HepG2 (cell line): ENCODE measurements at regions not wholly inside any gene's neighbourhood (a gene's known extent, or its start where the extent isn't known, plus 50 kb on each side); places are given as distances from the start of the nearest gene placed in this dataset.

Experiments used
- ATAC-seq: fragments of 200-7000 bp; cut with Tn5 transposase; 3 replicates; pipeline ENCODE4 v1.9.1; 2020; ENCODE audit warnings: mild to moderate bottlenecking, moderate library complexity
- BruUV-seq: library from RNA; stranded (reverse); fragments of 400-500 nt; replicated peaks from 2 replicates; lab custom pipeline; 2021; lab: Mats Ljungman, UMichigan
- CTCF ChIA-PET: fragments of 300-600 bp; formaldehyde crosslinking; extraction: SDS; loops from one replicate; lab custom pipeline; 2021; ENCODE audit warnings: low total read pairs, inconsistent platforms, low intra/inter-chr PET ratio; lab: Yijun Ruan, JAX
- POLR2A ChIA-PET: fragments of 350-600 bp; sonication (Branson Sonifier 250); formaldehyde crosslinking; loops from one replicate; lab custom pipeline; 2020; ENCODE audit warnings: antibody characterized with exemption, inconsistent platforms; lab: Yijun Ruan, JAX
- DNase-seq: peaks from one replicate; pipeline ENCODE4 v3.0.0-alpha.2; 2015; ENCODE audit warnings: low spot score
- FAIRE-seq: peaks from 3 replicates; lab custom pipeline; 2011; peaks lifted over from hg19 to GRCh38; lab: Jason Lieb, UNC
- H2AFZ ChIP-seq: one replicate; pipeline ENCODE4 v1.6.1; 2011; ENCODE audit warnings: low read length, inconsistent platforms
- H3K27ac ChIP-seq: fragments of 300-600 bp; 3 replicates; pipeline ENCODE4 v1.8.0; 2011; ENCODE audit warnings: mixed run types, mild to moderate bottlenecking, mixed read lengths, low read length, inconsistent platforms; ENCODE audit not compliant: insufficient read depth; ENCODE audit errors: extremely low read length
- H3K27me3 ChIP-seq, 2 experiments: fragments of 200-600 bp in 1 of 2; 2 replicates in 1 of 2; 3 replicates in 1 of 2; pipeline versions ENCODE4 v1.6.0 to v1.8.0; 2011; ENCODE audit warnings: low read length in 2 of 2, mild to moderate bottlenecking in 2 of 2, moderate library complexity in 2 of 2, inconsistent platforms in 1 of 2; ENCODE audit not compliant: insufficient read depth in 2 of 2, control insufficient read depth in 1 of 2
- H3K36me3 ChIP-seq, 2 experiments: fragments of 200-600 bp in 1 of 2; replicated peaks in 1 of 2; 2 replicates in 1 of 2; 3 replicates in 1 of 2; pipeline versions ENCODE4 v1.5.1 to v1.8.0; 2011; ENCODE audit warnings: low read length in 2 of 2, inconsistent platforms in 1 of 2; ENCODE audit not compliant: insufficient read depth in 2 of 2, control insufficient read depth in 1 of 2
- H3K4me1 ChIP-seq: 2 replicates; pipeline ENCODE4 v1.5.1; 2012; ENCODE audit warnings: low read length, inconsistent platforms; ENCODE audit not compliant: insufficient read depth
- H3K4me2 ChIP-seq: 2 replicates; pipeline ENCODE4 v1.6.0; 2011; ENCODE audit warnings: low read depth, low read length, inconsistent platforms
- H3K4me3 ChIP-seq, 3 experiments: fragments of 200-600 bp in 1 of 3; sonication (generic), shearing (Covaris generic) in 1 of 3; replicated peaks in 1 of 3; 2 replicates each; pipeline ENCODE4 v1.5.1; 2011 to 2016; ENCODE audit warnings: low read length in 3 of 3, inconsistent platforms in 2 of 3, low read depth in 2 of 3, mild to moderate bottlenecking in 2 of 3, control low read depth in 1 of 3, mixed read lengths in 1 of 3; ENCODE audit not compliant: insufficient read depth in 1 of 3
- H3K79me2 ChIP-seq: one replicate; pipeline ENCODE4 v1.6.1; 2011; ENCODE audit warnings: low read length, inconsistent platforms; ENCODE audit not compliant: insufficient read depth
- H3K9ac ChIP-seq: 2 replicates; pipeline ENCODE4 v1.6.0; 2011; ENCODE audit warnings: mild to moderate bottlenecking, low read depth, low read length, inconsistent platforms; ENCODE audit not compliant: insufficient read depth
- H3K9me3 ChIP-seq: 2 replicates; pipeline ENCODE4 v1.5.1; 2012; ENCODE audit warnings: mild to moderate bottlenecking, low read length
- H4K20me1 ChIP-seq: 2 replicates; pipeline ENCODE4 v1.6.0; 2011; ENCODE audit warnings: inconsistent platforms, mild to moderate bottlenecking, low read length, moderate library complexity; ENCODE audit not compliant: insufficient read depth
- GABPB1 ChIP-seq: IDR thresholded peaks from 2 replicates; pipeline ENCODE4 v1.6.1; 2016; ENCODE audit warnings: mild to moderate bottlenecking, missing genetic modification reagents, moderate library complexity, missing compliant biosample characterization
- HCFC1 ChIP-seq: fragments of 150-350 bp; IDR thresholded peaks from 2 replicates; pipeline ENCODE4 v1.6.1; 2014; ENCODE audit warnings: low read depth, low read length
- HNRNPL ChIP-seq: fragments of 200-400 bp; formaldehyde crosslinking; IDR thresholded peaks from 2 replicates; pipeline ENCODE4 v1.6.1; 2017; ENCODE audit warnings: mild to moderate bottlenecking, low read depth, low read length
- UBTF ChIP-seq: sonication (generic); formaldehyde crosslinking; IDR thresholded peaks from 2 replicates; pipeline ENCODE4 v1.4.0; 2020; ENCODE audit warnings: mild to moderate bottlenecking, missing genetic modification reagents
- ZNF263 ChIP-seq: sonication (generic); formaldehyde crosslinking; IDR thresholded peaks from 2 replicates; pipeline ENCODE4 v1.4.0; 2020; ENCODE audit warnings: missing genetic modification reagents
- ZNF30 ChIP-seq: sonication (generic); formaldehyde crosslinking; IDR thresholded peaks from 2 replicates; pipeline ENCODE4 v1.5.0; 2020; ENCODE audit warnings: mild to moderate bottlenecking, missing genetic modification reagents
- ZSCAN22 ChIP-seq: sonication (generic); formaldehyde crosslinking; IDR thresholded peaks from 2 replicates; pipeline ENCODE4 v1.4.0; 2020; ENCODE audit warnings: mild to moderate bottlenecking, missing genetic modification reagents
- ZSCAN30 ChIP-seq: sonication (generic); formaldehyde crosslinking; IDR thresholded peaks from 2 replicates; pipeline ENCODE4 v1.5.0; 2020; ENCODE audit warnings: mild to moderate bottlenecking, missing genetic modification reagents
- WGBS: methylation state at CpG from one replicate; pipeline ENCODE4 v1.1.6; 2017; ENCODE audit warnings: low lambda C conversion rate; 5-methylcytosine and 5-hydroxymethylcytosine counted together
- in situ Hi-C: cut with HindIII; loops from 2 replicates; pipeline ENCODE4 v1.10.0; 2017; ENCODE audit warnings: low pct_unique_long_range_greater_than_20kb; ENCODE audit not compliant: extremely low pct_ligation_motif_present
- intact Hi-C: fragments of 100-400 bp; cut with micrococcal nuclease; formaldehyde crosslinking; loops from one replicate; pipeline ENCODE4 v1.10.0; 2022; ENCODE audit not compliant: unreplicated experiment

GRCh38 chr10:2150288-2150687 lies 413.0 kb upstream of the ADARB2 start:
- no TSS peak for BruUV-seq
- no peaks in the 10 kb centered on the region for H3K4me1 ChIP-seq
- H3K4me2 ChIP-seq = no peak overlapping the region
- no peak for TF ChIP-seq ZNF30
- TF ChIP-seq HCFC1 = no peak
- no peak for TF ChIP-seq ZSCAN30 (CRISPR knock-in tag)
- no peak for TF ChIP-seq UBTF (CRISPR knock-in tag)
- TF ChIP-seq ZNF263 (CRISPR knock-in tag) = no peak
- TF ChIP-seq HNRNPL = no peak
- TF ChIP-seq ZSCAN22 = no peak
- TF ChIP-seq GABPB1 = no peak
- ChIA-PET CTCF (no interaction called here), POLR2A (no interaction called here)
- H3K27me3 ChIP-seq = no peaks in the 10 kb centered on the region; a peak in 1 of 5 replicates
- H3K4me3 ChIP-seq = no peak overlapping the region
- H3K9me3 ChIP-seq = no peaks in the 10 kb centered on the region
- intact Hi-C loops = no loop called here
- WGBS = 32% methylated on average over 4 of the region's 4 CpGs
- no peaks in the 10 kb centered on the region for H4K20me1 ChIP-seq
- FAIRE-seq (no peak), DNase-seq (no peak), ATAC-seq (no peak)
- no peak overlapping the region for H3K9ac ChIP-seq
- H3K27ac ChIP-seq = no peak overlapping the region
- no peaks in the 10 kb centered on the region for H3K79me2 ChIP-seq
- H2AFZ ChIP-seq = no peak overlapping the region
- H3K36me3 ChIP-seq = no peaks in the 10 kb centered on the region
- in situ Hi-C loops = no loop called here
